LHCN-M2 (cell line): ENCODE measurements at regions not wholly inside any gene's neighbourhood (a gene's known extent, or its start where the extent isn't known, plus 50 kb on each side); places are given as distances from the start of the nearest gene placed in this dataset.
A peak's percentile ranks its signal among the peaks of the same experiment; 100 is the strongest.
"Not testable (repeated sequence)": the region's sequence is repeated elsewhere in the genome, so short reads cannot be mapped to it uniquely, and the experiment has no call there.

Experiments used
- DNase-seq: peaks from one replicate; pipeline ENCODE4 v3.0.0-alpha.2; 2012; ENCODE audit warnings: low read depth

DNA sequence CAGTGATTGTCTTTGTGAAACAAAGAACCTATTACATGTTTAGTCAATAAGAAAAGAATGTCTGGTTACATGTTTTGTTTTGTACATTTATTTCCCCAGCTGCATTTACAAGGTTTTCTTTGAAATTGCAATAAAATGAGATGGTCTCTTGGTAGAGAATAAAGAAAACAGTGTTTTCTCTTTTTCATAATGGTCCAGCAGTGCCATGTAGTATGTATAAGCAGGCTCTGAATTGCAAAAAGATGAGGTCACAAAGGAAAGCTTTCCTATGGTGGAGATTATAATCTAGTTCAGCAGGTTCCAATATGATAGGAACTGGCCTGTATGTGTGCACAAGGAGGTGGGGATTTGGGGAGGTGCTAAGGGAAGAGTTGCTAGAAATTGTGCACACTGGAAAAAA, 1417.3 kb downstream of the STIM2 start:
- no peak for DNase-seq

DNA sequence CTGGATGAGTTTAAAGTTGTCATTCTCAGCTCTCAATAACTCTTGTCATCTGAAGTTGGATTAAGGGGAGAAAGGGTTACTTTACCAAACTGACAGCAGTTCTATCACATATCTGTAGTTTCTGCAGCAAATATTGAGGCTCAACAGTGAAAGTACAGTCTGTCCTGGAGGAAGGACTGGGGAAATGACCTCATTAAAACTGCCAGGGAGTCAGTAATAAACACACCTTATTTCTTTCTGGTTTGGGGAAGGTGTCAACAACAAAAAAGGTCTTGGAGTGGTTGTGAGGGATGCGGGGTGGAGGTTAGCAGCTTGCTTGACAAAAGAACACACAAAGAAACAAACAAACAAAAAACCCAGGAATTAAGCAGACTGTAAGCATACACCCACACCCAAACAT, 1418.0 kb downstream of the STIM2 start:
- no peak for DNase-seq

DNA sequence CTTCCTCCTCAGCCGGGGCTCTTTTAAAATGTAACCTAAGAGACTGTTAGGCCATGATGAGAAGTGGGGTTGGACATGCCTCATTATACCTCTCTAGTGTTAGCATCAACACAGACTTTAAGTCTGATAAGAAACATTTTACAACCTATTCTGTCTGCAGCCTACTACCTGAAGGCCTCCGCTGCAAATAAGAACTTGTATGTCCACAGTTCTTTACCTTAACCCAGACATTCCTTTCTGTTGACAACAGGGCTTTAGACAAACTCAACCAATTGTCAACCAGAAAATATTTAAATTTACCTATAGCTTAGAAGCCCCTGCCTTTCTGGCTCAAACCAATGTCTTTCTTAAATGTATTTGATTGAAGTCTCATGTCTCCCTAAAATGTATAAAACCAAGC, 1418.6 kb downstream of the STIM2 start:
- DNase-seq: no peak

DNA sequence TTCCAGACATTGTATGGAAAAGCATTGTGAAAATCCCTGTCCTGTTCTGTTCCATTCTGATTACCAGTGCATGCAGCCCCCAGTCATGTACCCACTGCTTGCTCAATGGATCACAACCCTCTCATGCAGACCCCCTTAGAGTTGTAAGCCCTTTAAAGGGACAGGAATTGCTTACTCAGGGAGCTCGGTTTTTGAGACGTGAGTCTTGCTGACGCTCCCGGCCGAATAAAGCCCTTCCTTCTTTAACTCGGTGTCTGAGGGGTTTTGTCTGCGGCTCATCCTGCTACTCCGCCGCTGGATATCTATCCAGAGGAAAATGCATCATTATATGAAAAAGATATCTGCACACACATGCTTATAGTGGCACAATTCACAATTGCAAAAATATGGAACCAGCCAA, 1425.6 kb downstream of the STIM2 start:
- not testable (repeated sequence) for DNase-seq

DNA sequence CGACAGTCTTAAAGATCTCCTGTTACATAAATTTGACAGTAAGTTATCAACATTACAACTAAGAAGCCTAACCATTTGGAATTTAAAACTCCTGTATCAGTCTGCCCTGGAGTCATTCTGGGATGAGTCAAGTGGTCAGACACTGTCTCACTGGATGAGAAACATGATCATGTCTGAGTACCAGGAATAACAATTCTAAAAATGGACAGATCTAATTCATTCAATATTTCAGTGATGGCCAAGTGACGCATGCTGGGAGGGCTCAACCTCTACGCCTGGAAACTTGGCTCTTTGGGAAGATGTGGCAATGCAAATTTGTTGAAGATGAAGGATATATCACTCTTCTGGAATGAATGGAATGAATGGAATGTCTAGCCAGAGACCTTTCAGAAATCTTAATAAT, 1427.2 kb downstream of the STIM2 start:
- DNase-seq: peak; percentile 95

DNA sequence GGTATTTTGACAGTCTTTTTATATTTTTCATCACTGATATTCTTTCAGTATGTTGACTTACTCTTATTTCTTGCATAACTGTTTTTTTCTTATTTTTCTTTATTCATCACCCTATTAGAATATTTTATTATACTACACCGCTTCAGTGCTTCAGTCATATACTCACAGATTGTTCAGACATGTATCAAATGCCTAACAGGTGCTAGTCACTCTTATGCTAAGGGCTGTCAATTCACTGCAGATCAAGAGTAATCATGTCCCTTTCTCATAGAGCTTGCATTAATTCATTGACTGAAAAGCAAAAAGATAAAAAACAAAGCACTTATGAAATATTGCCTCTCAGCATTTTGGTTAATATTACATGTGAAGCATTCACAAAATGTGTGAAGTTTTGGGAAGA, 1435.6 kb downstream of the STIM2 start:
- no peak for DNase-seq

DNA sequence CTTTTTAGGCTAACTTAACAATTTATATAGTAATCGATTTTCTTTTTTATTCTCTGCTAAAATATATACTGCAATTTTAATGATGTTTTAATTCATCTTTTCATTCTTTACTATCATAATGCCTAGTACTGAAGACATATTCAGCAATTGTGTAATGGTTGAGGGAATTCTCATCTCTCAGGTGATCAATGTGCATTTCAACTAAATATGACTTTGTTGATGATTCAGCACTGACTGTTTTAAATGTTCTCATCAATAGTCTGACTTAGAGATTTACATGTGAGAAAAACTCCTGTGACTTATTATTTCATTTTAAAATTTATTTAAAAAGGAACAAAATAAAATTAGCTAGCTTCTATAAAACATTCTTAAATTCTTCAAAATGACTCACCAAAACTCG, 1450.3 kb downstream of the STIM2 start:
- DNase-seq: no peak

DNA sequence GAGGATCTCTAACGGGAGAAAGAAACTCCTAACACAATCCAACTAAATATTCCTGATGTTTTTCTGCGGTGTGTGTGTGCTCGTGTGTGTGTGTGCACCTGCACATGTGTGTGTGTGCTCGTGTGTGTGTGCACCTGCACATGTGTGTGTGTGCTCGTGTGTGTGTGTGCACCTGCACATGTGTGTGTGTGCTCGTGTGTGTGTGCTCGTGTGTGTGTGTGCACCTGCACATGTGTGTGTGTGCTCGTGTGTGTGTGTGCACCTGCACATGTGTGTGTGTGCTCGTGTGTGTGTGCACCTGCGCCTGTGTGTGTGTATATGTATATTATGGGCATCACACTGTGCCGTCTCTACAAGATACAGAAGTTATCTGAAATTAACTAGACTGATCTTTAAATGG, 1451.9 kb downstream of the STIM2 start:
- DNase-seq: not testable (repeated sequence)

DNA sequence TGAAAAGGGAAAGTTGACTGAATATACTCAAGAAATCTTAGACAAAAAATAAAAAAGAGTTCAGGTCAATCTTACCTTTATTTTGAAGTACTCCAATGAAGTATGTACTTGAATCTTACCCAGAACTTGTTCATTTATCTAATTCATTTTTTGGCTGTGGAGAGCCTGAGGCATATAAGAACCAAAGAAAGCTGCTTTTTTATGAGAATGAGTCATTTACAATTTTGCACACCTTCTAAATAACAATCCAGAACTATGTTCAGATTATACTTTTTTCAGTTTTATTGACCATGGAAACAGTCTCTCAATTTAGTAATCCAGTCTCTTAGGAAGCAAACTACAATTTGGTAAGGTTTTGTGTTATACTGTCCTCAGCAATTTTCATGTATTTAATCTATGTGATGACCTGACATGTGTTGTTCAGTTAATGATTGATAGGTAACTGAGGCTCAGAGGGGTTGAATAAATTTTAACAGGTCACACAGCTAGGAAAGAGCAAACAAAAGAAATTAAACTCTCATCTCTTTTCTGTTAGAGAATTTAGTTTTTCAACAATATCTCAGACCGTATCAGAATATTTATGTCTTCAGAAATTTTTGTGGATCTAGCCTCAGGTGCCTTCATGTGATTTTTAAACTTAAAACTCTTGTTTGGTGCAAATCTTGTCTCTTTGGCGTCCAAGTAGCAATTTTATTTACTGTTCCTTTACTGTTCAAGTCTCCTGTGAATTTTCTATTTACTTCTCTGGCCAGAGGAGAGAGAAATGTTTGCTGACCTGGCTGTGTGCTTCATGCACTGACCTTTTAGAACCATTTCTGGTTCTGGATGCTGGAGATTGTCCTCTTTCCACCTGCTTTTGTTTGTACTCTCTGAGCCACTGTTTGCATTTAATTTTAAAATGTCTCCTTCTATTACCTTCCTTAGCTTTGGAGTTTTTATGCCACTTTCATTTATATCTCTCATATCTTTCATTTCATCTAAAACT, 1453.4 kb downstream of the STIM2 start:
- DNase-seq: no peak

DNA sequence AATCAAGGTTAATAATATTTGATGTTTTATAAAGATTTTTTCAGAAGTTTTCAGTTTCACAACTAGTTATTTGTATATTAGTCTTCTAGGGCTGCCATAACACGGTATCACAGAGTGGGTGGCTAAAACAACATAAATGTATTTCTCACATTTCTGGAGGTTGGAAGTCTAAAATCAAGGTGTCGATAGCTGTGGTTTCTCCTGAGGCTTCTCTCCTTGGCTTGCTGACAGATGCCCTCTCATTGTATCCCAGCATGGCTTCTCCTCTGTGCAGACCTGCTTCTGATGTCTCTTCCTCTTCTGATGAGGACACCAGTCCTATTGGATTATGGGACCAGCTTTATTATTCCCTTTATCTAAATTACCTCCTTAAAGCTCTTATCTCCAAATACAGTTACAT, 1456.6 kb downstream of the STIM2 start:
- no peak for DNase-seq

DNA sequence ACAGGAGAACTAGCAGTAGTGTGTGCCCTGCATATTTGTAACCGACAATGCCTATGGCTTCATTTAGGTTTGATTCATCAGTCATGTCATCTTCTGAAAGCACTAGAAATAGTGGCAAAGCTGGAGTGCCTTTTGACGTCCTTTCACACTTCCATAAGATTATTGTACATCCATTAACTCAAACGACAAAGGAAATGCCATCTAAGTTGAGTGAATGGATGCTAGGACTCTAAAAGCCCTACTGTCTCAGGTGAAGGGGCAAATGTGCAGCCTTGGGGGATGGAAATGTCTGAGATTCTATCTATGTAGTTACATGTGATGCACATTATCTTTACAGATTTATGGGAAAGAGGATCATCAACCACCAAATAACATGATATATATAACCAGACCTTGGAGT, 1473.6 kb downstream of the STIM2 start:
- no peak for DNase-seq

DNA sequence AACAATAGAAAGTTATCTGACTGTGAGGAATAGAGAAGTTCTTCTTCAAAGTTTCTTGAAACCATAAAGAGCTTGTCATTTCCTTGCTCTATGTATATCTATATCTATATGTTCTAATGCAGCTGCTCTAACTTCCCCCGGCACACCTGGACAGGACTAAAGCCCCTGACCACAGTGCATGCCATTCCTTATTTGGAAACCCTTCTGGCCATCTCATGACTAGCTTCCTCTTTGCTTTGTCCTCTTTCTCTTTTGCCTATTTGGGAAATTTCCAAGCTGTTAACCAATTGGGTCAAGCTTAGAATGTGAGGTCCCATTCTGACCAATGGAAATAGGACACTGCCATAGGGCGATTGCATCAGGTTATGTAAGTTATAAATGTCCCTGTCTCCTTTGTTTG, 1481.1 kb downstream of the STIM2 start:
- DNase-seq: no peak

DNA sequence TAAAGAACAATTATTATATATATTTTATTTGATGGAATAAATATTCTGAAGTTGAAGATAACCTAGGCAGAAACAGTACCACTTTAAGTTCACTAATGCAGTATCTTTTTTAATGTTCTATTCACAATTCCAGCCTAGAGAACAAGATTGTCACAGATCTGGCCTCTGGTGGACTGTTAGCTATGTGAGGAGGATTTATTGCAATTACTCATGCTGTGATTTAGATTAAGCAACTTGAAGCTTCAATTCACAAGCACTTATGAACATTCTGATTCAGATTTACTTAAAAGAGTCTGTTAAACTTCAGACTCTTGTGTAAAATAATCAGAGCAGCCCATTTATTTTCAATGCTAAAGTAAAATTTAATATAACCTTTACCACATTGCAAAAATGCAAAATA, 1489.8 kb downstream of the STIM2 start:
- DNase-seq: peak; percentile 45

DNA sequence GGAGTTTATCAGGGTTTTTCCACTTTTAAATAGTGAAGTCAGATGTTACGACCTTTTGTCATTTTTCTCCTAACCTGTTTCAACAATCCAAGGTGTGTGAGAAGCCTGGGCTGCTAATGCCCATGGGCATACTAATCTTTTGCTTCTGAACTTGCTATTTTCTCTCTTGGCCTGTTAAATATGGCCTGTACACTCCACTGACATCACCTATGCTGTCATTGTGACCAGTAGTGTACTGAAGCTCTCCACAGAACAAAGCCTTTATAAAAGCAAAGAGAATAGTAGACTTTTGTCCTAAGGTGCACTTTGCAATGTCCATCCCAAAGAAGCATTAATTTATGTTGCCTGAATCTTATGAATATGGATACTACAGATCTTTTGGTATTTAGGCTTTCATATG, 1490.5 kb downstream of the STIM2 start:
- DNase-seq: no peak

DNA sequence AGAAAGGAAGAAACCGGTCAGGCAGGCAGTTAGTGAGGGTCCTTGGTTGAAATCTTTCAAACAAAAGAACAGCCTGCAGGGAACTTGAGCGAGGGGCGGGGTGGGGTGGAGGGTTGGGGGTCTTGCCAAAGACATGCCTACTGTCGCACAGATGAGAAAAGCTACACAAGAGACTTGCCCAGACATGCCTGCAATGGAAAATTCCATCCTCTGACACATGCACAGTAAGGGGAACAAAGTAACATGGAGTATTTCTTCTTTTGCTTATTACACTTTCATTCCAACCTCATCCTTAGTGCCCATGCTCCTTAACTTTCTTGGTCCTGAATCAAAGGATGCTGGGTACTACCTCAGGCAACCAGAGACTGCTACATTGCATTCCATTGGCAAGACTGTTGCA, 1491.2 kb downstream of the STIM2 start:
- DNase-seq: no peak

DNA sequence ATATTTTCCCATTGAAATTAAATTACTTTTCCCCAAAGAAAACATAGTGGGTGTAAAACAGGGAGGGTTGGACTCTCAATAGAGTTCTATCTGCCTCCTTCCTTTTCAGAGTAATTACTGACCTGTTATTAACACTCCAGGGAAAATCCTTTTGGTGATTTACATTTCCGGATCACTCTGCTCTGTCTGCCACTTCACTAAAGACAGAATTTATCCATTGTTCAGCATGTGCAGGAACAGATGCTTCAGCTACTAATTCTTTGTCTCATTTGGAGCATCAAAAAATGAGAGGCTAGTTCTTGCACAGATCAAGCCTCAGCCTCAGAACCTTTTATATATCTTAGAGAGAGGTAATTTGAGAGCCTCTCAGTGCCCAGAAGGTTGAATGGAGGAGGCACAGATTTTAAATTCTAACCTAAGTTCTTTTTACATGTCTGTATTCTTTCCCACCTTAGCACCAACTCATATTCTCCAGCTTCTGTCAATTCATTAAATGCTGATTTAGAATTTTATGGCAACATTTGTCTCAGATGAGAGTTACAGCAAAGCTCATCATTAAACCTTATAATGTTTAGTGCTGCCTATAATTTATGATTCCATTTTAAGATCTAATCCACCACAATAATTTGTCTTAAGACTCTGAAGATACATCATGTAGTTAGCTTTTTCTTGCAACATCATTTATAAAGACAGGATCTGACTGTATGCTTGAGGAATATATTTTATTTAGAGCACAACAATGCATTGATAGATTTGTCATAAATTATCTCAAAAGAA, 1494.4 kb downstream of the STIM2 start:
- no peak for DNase-seq

DNA sequence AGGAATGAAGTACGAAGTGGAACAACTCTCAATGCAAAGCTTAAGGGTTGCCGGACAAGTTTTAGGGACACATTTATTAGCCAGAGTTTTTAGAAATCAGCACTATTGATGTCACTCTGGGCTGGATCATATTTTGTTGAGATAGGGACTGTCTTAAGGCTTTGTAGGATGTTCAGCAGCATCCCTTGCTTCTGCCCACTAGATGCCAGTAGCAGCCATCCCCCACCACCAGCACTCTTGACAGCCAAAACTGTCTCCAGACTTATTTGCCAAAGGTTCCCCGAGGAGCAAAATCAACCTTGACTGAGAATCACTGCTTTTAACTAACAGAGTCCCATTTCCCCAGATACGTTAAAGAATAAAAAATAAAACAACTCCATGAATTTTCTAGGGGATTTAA, 1497.3 kb downstream of the STIM2 start:
- DNase-seq: peak; percentile 49

DNA sequence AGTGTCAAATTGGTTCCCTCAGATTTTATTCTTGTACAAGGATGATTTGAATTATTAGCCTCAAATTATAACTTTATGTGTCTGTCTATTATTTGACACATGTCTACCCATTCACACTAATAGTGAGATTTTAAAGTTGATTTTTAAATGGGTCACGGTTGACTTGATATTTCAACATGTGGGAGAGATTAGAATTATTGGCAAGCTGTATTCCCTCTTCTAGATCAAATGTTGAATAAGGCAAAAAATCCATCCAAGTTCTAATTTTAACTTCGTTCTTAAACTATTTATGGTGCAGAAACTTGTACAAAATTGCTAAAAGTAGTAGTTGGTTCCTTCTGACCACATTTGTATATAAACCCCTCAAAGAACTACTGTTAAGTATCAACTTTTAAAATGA, 1498.0 kb downstream of the STIM2 start:
- DNase-seq: no peak

DNA sequence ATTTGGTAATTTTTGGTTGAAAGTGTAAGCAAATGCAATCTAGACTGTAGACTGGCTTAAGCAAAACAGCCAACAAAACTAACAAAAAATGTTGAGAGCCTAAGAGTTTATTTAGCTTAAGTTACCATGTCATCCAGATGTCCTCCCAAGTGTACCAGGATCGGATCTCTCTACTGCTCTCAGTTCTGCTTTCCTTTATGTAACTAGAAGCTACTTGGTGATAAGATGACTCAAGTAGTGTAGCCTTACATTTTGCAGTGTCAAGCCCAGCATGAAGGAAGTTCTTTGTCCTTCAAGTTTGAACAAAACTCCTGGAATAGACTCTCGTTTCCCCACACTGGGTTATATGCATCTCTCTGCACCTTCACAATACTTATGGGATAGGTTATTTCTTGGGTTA, 1500.0 kb downstream of the STIM2 start:
- no peak for DNase-seq

DNA sequence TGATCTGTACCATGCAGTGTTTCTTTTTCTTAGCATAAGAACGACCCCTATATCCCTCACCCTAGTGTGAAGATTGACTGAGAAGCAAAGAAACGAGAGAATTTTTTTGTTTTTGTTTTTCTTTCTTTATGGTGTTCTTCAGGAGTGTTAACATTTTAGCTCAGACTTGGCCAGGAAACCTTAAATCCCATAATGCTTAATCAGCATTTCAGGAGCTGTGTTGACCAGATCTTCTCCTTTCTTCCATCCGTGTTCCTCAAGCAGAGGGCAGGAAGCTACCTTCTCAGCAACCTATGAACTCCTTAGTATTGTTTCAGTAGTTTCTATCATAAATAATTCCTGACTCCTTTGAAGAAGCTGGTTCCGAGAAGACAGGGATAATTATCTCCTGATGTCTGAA, 1501.5 kb downstream of the STIM2 start:
- DNase-seq: no peak

DNA sequence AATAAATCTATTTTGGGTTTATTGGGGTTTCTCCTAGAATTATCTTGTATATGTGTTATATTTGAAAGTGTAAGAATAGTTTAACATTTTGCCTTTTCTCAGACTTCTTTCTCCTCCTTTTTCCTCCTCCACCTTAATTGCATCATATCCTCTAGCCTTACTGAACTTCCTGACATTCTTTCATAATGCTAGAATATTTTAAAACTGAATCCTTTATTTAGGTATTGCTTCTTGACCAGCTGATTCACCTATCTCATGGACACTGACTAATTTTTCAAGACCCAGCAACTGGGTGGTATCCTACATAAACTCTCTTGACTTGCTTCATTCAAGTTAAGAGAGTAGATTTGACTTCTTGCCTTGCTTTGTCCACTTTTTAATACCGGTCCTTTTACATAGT, 1508.9 kb downstream of the STIM2 start:
- no peak for DNase-seq

DNA sequence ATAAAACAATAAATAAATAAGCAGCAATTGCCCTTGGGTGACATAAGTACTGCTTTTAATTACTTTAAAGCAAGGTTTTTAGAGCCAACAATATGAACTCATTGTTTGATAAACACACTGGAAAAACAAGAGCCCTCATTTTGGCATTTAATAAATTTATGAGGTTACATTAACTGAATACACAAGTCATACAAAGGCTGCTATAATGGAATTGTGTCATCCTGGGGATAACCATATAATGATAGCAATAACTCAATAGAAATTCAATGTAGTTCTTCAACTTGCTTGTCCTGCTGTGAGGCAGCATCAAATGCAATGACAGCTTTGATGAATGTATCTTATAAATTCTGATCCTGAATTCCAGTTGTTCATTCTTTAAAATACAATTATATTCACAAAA, 1512.5 kb downstream of the STIM2 start:
- DNase-seq: no peak

DNA sequence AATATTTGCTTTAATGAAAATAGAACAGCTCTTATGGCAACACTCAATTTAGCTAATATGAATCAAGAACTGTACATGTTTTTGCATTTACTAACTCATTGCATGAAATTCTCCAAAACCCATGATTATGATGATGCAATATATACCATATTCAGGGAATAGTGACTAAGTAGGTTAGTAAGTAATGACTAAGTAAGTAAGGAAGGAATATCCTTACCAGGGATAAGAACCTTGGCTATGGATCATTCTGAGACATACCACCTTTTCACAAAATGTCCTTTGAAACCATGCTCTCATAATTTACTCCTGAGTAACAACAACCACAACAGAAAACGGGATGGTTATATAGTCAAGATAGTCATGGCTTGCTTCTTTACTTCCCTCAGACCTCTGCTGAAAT, 1513.0 kb downstream of the STIM2 start:
- peak; percentile 56 for DNase-seq
